HEK293 (cell line): ENCODE measurements at regions not wholly inside any gene's neighbourhood (a gene's known extent, or its start where the extent isn't known, plus 50 kb on each side); places are given as distances from the start of the nearest gene placed in this dataset.

Experiments
- BCL11A ChIP-seq: fragments of 450-650 bp; formaldehyde crosslinking; IDR thresholded peaks from 2 replicates; pipeline ENCODE4 v1.5.1; 2016; ENCODE audit warnings: low read depth, missing biosample characterization, missing genetic modification characterization
- CTCF ChIP-seq: fragments of 450-650 bp; formaldehyde crosslinking; IDR thresholded peaks from 2 replicates; pipeline ENCODE4 v1.5.1; 2016; ENCODE audit warnings: missing biosample characterization, missing genetic modification characterization
- KLF10 ChIP-seq: fragments of 450-650 bp; IDR thresholded peaks from 2 replicates; pipeline ENCODE4 v1.5.1; 2018; ENCODE audit warnings: missing biosample characterization, mild to moderate bottlenecking, missing genetic modification characterization
- PBX3 ChIP-seq: sonication (generic); formaldehyde crosslinking; IDR thresholded peaks from 2 replicates; pipeline ENCODE4 v1.8.1; 2022; ENCODE audit warnings: mild to moderate bottlenecking, moderate library complexity, missing genetic modification reagents
- PRDM10 ChIP-seq: fragments of 450-650 bp; formaldehyde crosslinking; IDR thresholded peaks from 2 replicates; pipeline ENCODE4 v1.5.1; 2016; ENCODE audit warnings: missing biosample characterization, missing genetic modification characterization
- REST ChIP-seq: fragments of 450-650 bp; formaldehyde crosslinking; IDR thresholded peaks from 2 replicates; pipeline ENCODE4 v1.5.1; 2016; ENCODE audit warnings: missing biosample characterization, missing genetic modification characterization
- TCF7L2 ChIP-seq: IDR thresholded peaks from 2 replicates; pipeline ENCODE4 v1.6.1; 2011; ENCODE audit warnings: low read depth, mild to moderate bottlenecking, inconsistent platforms, low read length, moderate library complexity, borderline replicate concordance
- ZBTB10 ChIP-seq: fragments of 450-650 bp; formaldehyde crosslinking; IDR thresholded peaks from 2 replicates; pipeline ENCODE4 v1.5.1; 2016; ENCODE audit warnings: missing biosample characterization, missing genetic modification characterization
- ZBTB11 ChIP-seq: fragments of 450-650 bp; formaldehyde crosslinking; conservative IDR thresholded peaks from 2 replicates; pipeline ENCODE4 v1.5.1; 2016; ENCODE audit warnings: low read depth, missing biosample characterization, missing genetic modification characterization
- ZFP69B ChIP-seq: fragments of 450-650 bp; formaldehyde crosslinking; IDR thresholded peaks from 2 replicates; pipeline ENCODE4 v1.5.1; 2016; ENCODE audit warnings: missing biosample characterization, missing genetic modification characterization
- ZNF140 ChIP-seq: fragments of 450-650 bp; formaldehyde crosslinking; IDR thresholded peaks from 2 replicates; pipeline ENCODE4 v1.5.1; 2016; ENCODE audit warnings: missing biosample characterization, missing genetic modification characterization
- ZNF23 ChIP-seq: fragments of 450-650 bp; formaldehyde crosslinking; IDR thresholded peaks from 2 replicates; pipeline ENCODE4 v1.5.1; 2016; ENCODE audit warnings: missing biosample characterization, missing genetic modification characterization, borderline replicate concordance
- ZNF350 ChIP-seq: fragments of 450-650 bp; formaldehyde crosslinking; IDR thresholded peaks from 2 replicates; pipeline ENCODE4 v1.5.0; 2017; ENCODE audit warnings: missing biosample characterization, mild to moderate bottlenecking, missing genetic modification characterization

- TF ChIP-seq CTCF (tag by site-specific recombination) (no peak), ZBTB10 (tag by site-specific recombination) (no peak), ZNF140 (tag by site-specific recombination) (no peak), PBX3 (CRISPR knock-in tag) (no peak), BCL11A (no peak), ZFP69B (no peak), ZNF350 (tag by site-specific recombination) (no peak), REST (tag by site-specific recombination) (no peak), ZBTB11 (tag by site-specific recombination) (no peak), TCF7L2 (no peak), KLF10 (tag by site-specific recombination) (no peak), PRDM10 (tag by site-specific recombination) (no peak), ZNF23 (no peak)
Measured at GRCh38 chr19:7415857-7416371, 67.2 kb downstream of the ARHGEF18 start.
